GM03348 (cell line): ENCODE measurements at regions not wholly inside any gene's neighbourhood (a gene's known extent, or its start where the extent isn't known, plus 50 kb on each side); places are given as distances from the start of the nearest gene placed in this dataset.

Experiments
- DNase-seq: peaks from one replicate; pipeline ENCODE4 v3.0.0; 2012; ENCODE audit warnings: low spot score

GRCh38 chr3:72396899-72397298 lies 451.3 kb downstream of the SHQ1 start:
- no peak for DNase-seq

- DNase-seq: peak; percentile 11
Observed at GRCh38 chr3:72395776-72396311, 452.4 kb downstream of the SHQ1 start.

GRCh38 chr3:72393455-72393854 lies 454.8 kb downstream of the SHQ1 start:
- DNase-seq: no peak

GRCh38 chr3:72391659-72392058 lies 456.6 kb downstream of the SHQ1 start:
- no peak for DNase-seq

- DNase-seq: no peak
Observed at GRCh38 chr3:72390841-72391240, 457.4 kb downstream of the SHQ1 start.

DNA sequence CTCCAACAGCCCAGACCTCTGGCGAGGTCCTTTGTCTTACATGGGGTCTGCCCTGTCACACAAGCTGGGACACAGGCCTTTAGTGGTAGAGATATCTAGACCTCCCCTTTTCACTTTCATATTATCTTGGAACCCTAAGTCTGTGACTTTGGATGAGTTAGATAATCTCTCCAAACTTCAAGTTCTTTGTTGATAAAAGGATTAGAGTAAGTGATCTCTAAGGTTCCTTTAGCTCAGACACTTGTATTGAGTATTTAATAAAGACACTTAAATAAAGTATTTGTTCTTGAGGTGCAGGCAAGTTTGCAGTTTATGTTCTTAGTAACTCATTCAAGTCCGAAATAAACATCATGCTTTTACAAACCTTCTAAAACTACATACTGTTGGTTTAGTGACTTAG lies 459.6 kb downstream of the SHQ1 start:
- no peak for DNase-seq

DNA sequence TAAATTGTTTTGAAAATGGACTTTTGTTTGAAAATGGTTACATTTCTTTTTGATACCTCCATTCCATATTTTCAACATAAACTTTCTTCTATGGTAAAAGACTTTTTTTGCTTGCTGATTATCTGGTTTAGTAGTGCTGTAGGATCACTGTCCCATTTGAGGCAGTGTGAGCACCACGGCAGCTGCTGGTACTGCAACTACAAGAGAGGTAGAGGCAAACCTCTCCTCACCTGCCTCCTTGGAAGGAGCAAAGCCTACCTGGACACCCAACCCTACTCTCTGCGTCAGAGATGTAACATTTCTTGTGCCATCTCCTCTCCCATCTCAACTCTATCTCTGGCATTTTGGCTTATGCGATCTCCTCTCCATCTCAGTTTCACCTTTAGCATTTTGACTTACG lies 460.1 kb downstream of the SHQ1 start:
- DNase-seq: no peak

- no peak for DNase-seq
Observed at GRCh38 chr3:72386327-72387000, 461.8 kb downstream of the SHQ1 start.

GRCh38 chr3:72385167-72385566 lies 463.1 kb downstream of the SHQ1 start:
- DNase-seq: no peak

DNA sequence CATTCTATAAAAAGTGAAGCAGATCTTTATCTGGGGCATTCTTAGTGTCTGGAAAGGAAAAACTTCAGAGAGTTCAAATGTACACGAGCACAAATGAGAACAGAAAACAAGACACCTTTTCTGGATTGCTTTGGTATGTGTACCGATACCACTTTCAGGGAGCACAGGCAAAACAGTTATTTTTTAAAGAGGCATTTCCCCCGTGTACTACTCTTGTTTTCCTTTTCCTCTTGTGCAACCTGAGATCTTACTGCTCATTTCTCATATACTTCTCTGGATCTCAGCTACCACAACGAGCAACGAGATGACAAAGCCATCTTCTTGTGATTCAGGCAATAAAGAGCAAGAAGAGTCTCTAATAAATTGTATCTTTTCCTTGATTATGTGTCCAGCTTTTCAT lies 463.6 kb downstream of the SHQ1 start:
- DNase-seq: no peak

DNA sequence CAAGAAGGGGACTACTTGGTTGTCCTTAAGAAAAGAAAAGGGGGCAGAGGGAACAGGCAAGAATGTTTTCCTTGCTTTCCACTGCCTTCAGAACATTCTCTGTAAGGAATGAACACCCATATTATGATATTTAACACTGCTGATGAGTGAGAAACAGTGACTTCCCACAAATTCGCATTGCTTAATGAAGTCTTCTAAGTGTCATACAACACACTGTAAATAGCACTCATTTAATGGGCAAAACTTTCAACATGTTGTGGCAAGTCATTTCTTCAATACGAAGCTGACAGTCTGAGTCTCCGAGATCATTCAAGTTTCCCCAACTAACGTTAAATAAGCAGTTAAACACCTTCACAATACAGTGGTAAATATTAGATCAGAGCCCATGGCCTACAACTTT lies 464.4 kb downstream of the SHQ1 start:
- no peak for DNase-seq

DNA sequence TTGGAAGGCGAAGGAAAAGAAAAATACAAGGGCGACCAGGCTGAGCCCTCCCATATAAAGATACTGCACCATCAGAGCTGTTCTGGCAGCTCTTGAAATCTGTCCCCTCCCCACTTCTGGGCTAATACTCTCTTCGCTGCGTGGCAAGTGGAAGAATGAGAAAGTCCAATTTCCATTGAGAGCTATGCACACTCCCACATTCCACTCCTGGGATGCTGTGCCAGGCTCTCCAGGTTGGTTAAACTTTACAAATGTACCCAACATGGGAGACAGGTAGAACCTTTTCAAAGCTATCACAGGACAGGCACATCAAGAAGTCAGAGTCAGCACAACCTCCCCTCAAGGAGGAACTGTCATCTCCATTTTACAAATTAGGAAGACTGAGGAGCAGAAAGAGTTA lies 465.0 kb downstream of the SHQ1 start:
- no peak for DNase-seq

- no peak for DNase-seq
Observed at GRCh38 chr3:72382460-72382859, 465.8 kb downstream of the SHQ1 start.

DNA sequence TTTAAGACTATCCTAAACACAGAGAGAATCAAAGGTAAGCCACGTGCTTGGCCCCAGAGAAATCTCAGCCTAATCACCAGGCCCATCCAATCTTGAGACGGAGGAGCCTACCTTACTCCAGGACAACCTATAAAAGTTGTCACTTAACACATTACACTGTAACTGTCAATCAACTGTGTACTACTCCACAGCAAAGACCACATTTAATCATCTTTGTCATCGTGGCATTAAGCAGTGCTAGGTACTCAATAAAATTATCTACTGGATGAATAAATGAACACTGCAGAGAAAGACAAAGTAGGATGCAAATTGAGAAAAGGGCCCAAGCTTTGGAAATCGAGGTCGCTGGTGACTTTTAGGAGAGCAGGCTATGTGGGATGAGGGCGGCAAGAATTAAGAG lies 466.7 kb downstream of the SHQ1 start:
- no peak for DNase-seq

GRCh38 chr3:72380711-72381493 lies 467.3 kb downstream of the SHQ1 start:
- DNase-seq: no peak

GRCh38 chr3:72380193-72380592 lies 468.1 kb downstream of the SHQ1 start:
- DNase-seq: peak; percentile 72

DNA sequence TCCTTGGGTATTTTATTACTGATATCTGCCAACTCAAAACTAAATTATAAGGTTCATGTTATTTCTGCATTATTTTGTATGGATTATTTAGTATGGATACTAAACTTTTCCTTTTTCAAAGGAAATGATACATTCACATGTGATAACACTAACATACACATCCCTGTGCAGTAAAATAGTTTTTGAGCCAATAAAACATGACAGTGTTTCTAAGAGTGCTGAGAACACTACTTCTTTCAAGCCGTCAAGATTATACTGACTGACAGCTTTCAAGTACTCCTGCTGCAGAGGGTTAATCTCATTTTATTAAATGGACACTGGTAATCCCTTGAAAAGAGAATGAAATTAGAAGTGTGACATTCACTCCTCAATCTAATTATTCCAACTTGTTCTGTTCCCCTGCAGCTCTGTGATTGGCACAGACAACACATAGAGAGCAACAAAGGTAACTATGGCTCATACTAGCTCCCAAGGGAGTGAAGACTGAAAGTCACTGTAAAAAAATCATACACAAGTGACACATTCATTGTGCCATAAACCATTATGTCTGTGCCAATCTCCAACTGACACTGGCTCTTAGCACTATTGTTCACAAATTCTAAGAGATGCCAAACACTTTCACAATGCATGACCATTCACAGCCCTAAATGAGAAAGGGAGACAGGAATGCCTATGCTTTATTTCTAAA lies 468.6 kb downstream of the SHQ1 start:
- peak; percentile 34 for DNase-seq

- no peak for DNase-seq
Observed at GRCh38 chr3:72378287-72378686, 470.0 kb downstream of the SHQ1 start.

DNA sequence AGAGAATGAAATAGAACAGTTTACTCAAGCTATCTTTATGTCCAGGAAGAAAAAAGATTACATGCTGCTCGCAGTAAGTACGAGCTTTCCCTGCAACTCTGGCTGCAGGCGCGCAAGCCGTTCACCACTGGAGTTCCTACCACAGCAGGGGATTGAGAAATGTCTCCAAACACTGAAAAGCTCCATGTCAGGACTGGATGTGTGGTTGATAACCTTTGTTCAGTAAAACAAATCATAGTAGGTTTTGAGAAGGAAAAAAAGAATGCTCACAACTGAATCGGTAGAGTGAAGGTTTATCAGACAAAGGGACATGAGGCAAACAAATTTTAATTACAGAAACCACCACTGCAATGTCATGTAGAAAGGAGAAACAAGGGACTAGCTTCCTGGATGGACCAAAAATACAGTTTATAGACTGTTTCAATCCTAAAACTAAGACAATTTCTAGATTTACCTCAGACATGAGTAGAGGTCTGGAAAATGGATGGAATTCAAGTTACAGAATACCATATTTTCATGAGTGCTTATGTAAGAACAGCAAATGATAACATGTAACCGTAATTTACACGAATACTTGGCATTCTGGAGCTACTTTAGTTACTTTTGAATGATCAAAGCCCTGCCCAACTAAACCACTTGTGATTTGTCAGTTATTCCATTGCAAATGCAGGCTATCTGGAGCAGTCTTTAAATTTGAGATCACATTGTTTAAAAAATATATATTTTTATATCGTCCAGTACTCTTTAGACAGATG lies 471.1 kb downstream of the SHQ1 start:
- DNase-seq: no peak

- DNase-seq: no peak
Observed at GRCh38 chr3:72375237-72376076, 472.8 kb downstream of the SHQ1 start.

- no peak for DNase-seq
Observed at GRCh38 chr3:72373139-72373538, 475.1 kb downstream of the SHQ1 start.
